ENCODE measurements at regions not wholly inside any gene's neighbourhood (a gene's known extent, or its start where the extent isn't known, plus 50 kb on each side); places are given as distances from the start of the nearest gene placed in this dataset.

GRCh38 chr4:117823388-117823787, 210.9 kb upstream of the NDST3 start:
- TF ChIP-seq POLR2A (IDR thresholded peaks at IDR 0.05) (no peak), CTCF (IDR thresholded peaks at IDR 0.05) (no peak)

All from lower leg skin (tissue), 3 donors.